Ramos (cell line): ENCODE measurements at regions not wholly inside any gene's neighbourhood (a gene's known extent, or its start where the extent isn't known, plus 50 kb on each side); places are given as distances from the start of the nearest gene placed in this dataset.
"Not testable (repeated sequence)": the region's sequence is repeated elsewhere in the genome, so short reads cannot be mapped to it uniquely, and the experiment has no call there.

Experiments
- in situ Hi-C: fragments of 300-500 bp; cut with MboI; formaldehyde crosslinking; loops from one replicate; pipeline ENCODE4 v1.14.3; 2022; ENCODE audit warnings: low sequenced_read_pairs; ENCODE audit not compliant: unreplicated experiment

GRCh38 chr5:135164873-135165614, 131.0 kb upstream of the PITX1 start:
- in situ Hi-C loops, result not testable (repeated sequence)

DNA sequence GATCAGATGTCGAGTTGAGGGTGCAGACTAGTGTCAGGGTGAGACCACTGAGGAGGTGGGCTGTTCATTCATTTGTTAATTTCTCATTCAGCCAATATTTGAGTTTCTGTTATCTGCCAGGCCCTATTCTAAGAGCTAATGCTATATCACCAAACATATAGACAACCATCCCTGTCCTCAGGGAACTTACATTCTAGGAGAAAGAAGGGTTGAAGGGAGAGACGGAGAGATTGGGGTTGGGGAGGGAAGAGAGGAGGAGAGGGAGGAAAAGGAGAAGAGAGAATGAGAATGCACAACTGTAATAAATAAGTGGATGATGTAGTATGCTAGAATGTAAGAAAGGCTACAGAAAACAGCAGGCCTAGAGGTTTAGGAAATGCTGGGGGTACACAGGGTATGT, 129.9 kb upstream of the PITX1 start:
- in situ Hi-C loops, result no loop called here

- in situ Hi-C loops, result no loop called here
These were observed 129.4 kb upstream of the PITX1 start for GRCh38 chr5:135163391-135163790.

GRCh38 chr5:135162661-135163265, 128.7 kb upstream of the PITX1 start:
- in situ Hi-C loops, result no loop called here

GRCh38 chr5:135161221-135161620, 127.2 kb upstream of the PITX1 start:
- in situ Hi-C loops, result no loop called here

DNA sequence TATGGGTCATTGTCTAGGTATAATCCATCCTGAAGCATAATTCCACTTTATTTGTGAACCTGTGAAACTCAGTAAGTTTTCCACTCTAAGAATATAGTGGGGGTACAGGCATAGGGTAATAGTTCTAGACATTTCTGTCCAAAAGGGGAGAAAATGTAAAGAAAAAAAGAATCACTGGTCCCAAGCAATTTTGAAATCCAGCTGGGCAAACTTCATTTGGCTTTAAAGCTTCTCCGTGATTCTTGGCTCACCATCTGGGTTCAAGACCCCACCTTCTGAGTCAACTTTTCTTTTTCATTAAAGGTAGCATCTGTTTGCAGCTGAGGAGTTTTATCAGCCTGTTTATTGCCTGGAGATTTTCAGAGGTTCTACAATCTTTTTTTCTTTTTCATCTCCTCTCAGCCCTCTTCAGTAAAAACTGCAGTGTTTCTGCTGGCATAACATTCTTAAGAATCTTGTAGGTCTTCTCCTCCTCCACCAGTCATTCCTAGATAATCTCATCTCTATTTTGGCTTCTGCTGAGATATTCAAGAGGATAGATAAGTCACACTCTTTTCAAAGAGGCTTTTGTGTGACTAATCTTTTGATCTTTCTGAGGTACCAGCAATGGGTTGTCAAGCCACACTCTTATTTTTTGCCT, 126.1 kb upstream of the PITX1 start:
- in situ Hi-C loops, result no loop called here

- in situ Hi-C loops, result no loop called here
These were observed 125.6 kb upstream of the PITX1 start for GRCh38 chr5:135159626-135160025.

DNA sequence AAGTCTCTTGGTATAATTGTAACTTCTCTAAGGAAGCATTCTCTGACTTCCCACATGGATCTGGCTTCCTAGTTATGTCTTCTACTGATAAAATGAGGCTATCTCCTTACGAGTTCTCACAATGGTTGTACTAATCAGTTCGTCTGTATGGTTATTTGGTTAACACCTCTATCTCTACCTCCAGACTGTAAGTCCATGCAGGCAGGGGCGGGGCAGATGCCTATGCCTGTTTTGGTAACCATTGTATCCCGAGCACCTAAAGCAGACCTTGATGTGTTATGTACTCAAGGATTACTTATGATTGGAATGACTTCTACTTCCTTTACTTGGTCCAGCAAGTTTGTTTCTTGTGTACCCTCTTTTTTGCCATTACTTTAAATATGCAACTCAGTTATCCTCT, 125.0 kb upstream of the PITX1 start:
- in situ Hi-C loops, result no loop called here

GRCh38 chr5:135158314-135158697, 124.3 kb upstream of the PITX1 start:
- in situ Hi-C loops, result no loop called here

GRCh38 chr5:135157421-135158313, 123.6 kb upstream of the PITX1 start:
- in situ Hi-C loops, result no loop called here

- in situ Hi-C loops, result no loop called here
These were observed 122.8 kb upstream of the PITX1 start for GRCh38 chr5:135156715-135157404.

GRCh38 chr5:135156337-135156714, 122.3 kb upstream of the PITX1 start:
- in situ Hi-C loops, result no loop called here

GRCh38 chr5:135155616-135156214, 121.7 kb upstream of the PITX1 start:
- in situ Hi-C loops, result no loop called here

- in situ Hi-C loops, result no loop called here
These were observed 120.9 kb upstream of the PITX1 start for GRCh38 chr5:135154961-135155360.

DNA sequence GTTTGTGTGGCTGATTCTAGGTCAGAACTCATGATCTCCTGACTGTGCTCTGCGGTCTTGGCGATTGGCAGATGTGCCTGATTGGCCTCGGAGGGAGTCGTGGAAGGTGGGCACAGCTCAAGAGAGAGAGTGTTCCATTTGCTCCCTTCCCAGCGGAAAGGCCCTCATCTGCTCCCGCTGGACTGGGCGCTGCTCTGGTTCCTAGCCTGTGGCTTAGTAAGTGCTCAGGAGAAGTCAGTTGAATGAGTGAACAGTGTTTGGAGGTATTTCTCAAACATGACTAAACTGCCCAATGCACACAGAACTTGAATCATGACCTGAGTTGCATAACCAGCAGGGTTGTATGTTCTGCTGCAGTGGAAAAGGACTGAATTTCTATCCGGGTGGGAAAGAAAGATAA, 120.2 kb upstream of the PITX1 start:
- in situ Hi-C loops, result no loop called here

DNA sequence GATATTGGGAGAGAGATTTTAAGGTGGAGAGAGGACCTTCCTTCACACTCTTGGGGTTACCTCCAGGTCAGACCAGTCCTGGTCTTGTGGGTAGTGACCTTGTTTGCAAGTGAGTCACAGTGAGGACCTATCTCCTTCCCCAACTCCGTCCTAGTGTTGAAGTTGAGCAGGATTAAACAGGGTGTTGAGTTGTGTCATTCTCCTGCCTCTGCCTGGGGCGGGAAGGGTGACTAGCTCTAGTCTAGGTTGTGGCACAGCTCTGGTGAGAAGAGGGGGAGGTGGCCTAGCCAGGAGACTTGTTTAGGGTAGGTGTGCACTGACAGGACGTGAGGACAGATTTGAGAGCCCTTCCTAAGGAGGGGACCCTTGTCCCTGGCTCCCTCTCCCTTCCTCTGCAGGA, 119.6 kb upstream of the PITX1 start:
- in situ Hi-C loops, result no loop called here

DNA sequence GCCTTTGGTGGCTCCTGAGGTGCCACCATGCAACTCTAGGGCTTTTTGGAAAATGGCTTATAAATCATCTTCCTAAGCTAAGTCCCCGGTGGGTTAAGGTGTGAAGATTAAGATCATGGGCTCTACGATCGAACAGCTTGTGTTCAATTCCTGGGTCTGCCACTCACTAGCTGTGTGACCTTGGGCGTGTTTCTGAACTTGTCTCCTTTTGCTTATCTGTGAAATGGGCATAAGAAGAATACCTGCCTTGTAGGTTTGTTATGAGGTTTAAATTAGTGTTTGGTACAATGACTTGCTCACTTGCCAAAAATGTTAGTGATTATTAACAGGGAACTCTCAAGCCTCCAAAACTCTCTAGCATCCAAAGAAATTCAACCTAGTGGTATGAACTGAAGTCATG, 119.2 kb upstream of the PITX1 start:
- in situ Hi-C loops, result no loop called here

GRCh38 chr5:135151660-135152059, 117.6 kb upstream of the PITX1 start:
- in situ Hi-C loops, result not testable (repeated sequence)

DNA sequence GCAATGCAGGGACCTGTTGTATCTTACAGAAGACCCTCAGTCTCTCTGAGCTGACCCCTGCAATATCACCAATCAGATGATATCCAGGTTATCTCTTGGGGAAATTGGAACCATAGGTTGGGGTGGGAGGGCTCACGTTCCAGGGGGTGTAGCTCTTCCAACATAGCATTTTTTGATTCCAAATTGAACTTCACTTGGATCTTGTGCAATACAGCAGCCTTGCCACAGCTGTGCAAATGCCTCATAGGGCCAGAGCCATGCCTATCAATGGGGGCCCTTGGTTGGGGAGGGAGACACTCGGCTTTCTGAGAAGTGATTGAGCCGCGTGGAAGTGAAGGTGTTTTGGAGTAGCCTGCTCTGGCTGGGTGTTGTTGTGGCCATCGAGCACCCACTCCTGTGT, 117.2 kb upstream of the PITX1 start:
- in situ Hi-C loops, result no loop called here

DNA sequence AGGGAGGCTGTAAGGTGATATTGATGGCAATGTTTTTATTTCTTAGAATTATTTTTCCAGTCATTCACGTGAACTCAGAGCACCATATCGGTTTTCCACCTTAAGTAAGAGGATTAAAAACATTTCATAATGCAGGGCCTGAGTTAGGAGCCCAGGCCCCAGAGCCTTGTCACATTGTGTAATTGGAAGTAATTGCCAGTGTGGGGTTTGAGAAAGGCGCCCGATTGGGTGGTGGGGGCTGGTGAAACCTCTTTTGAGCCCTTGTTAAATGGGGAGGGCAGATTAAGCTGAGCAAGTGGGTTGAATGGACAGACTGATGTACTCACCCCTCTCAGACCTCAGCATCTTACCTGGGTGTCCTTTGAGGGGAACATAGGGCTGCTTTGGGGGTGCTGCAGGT, 116.7 kb upstream of the PITX1 start:
- in situ Hi-C loops, result no loop called here
